ENCODE measurements at regions not wholly inside any gene's neighbourhood (a gene's known extent, or its start where the extent isn't known, plus 50 kb on each side); places are given as distances from the start of the nearest gene placed in this dataset.

GRCh38 chrX:45715748-45716147 is 515.1 kb upstream of the DIPK2B start:
- Histone ChIP-seq H3K9me3 (ENCODE audit: control insufficient read depth, insufficient read depth, low read length) (no peaks in the 10 kb centered on the region), H3K36me3 (ENCODE audit: control insufficient read depth, insufficient read depth, low read length) (no peaks in the 10 kb centered on the region), H3K4me1 (ENCODE audit: control insufficient read depth, insufficient read depth, low read length) (peaks cover 2% of the 10 kb centered on the region), H3K4me3 (ENCODE audit: low read depth, low read length) (no peak overlapping the region), H3K27me3 (ENCODE audit: control insufficient read depth, insufficient read depth, low read length) (no peaks in the 10 kb centered on the region), H3K9ac (ENCODE audit: low read depth, low read length) (no peak overlapping the region)

- H3K36me3 ChIP-seq (ENCODE audit: control insufficient read depth, insufficient read depth, low read length), result no peaks in the 10 kb centered on the region
- peaks cover 2% of the 10 kb centered on the region for H3K4me1 ChIP-seq (ENCODE audit: control insufficient read depth, insufficient read depth, low read length)
- H3K9ac ChIP-seq (ENCODE audit: low read depth, low read length), result no peak overlapping the region
- no peak overlapping the region for H3K4me3 ChIP-seq (ENCODE audit: low read depth, low read length)
- H3K27me3 ChIP-seq (ENCODE audit: control insufficient read depth, insufficient read depth, low read length), result no peaks in the 10 kb centered on the region
- no peaks in the 10 kb centered on the region for H3K9me3 ChIP-seq (ENCODE audit: control insufficient read depth, insufficient read depth, low read length)
Measured at GRCh38 chrX:45714866-45715265, 514.2 kb upstream of the DIPK2B start.

- H3K27me3 ChIP-seq (ENCODE audit: control insufficient read depth, insufficient read depth, low read length), result no peaks in the 10 kb centered on the region
Measured at GRCh38 chrX:45712067-45712466, 511.4 kb upstream of the DIPK2B start.

GRCh38 chrX:45711231-45711630 is 510.6 kb upstream of the DIPK2B start:
- Histone ChIP-seq H3K36me3 (ENCODE audit: control insufficient read depth, insufficient read depth, low read length) (no peaks in the 10 kb centered on the region), H3K9me3 (ENCODE audit: control insufficient read depth, insufficient read depth, low read length) (no peaks in the 10 kb centered on the region), H3K4me1 (ENCODE audit: control insufficient read depth, insufficient read depth, low read length) (no peaks in the 10 kb centered on the region), H3K27me3 (ENCODE audit: control insufficient read depth, insufficient read depth, low read length) (no peaks in the 10 kb centered on the region), H3K4me3 (ENCODE audit: low read depth, low read length) (no peak overlapping the region), H3K9ac (ENCODE audit: low read depth, low read length) (no peak overlapping the region)

More at GRCh38 chrX:45712067-45712466, 511.4 kb upstream of the DIPK2B start:
- H3K4me1 ChIP-seq (ENCODE audit: control insufficient read depth, insufficient read depth, low read length), result no peaks in the 10 kb centered on the region
- H3K9me3 ChIP-seq (ENCODE audit: control insufficient read depth, insufficient read depth, low read length), result no peaks in the 10 kb centered on the region
- H3K4me3 ChIP-seq (ENCODE audit: low read depth, low read length), result no peak overlapping the region
- no peaks in the 10 kb centered on the region for H3K36me3 ChIP-seq (ENCODE audit: control insufficient read depth, insufficient read depth, low read length)
- no peak overlapping the region for H3K9ac ChIP-seq (ENCODE audit: low read depth, low read length)

GRCh38 chrX:45710081-45710801 is 509.6 kb upstream of the DIPK2B start:
- H3K4me3 ChIP-seq (ENCODE audit: low read depth, low read length), result no peak overlapping the region
- no peaks in the 10 kb centered on the region for H3K4me1 ChIP-seq (ENCODE audit: control insufficient read depth, insufficient read depth, low read length)
- no peak overlapping the region for H3K9ac ChIP-seq (ENCODE audit: low read depth, low read length)
- H3K9me3 ChIP-seq (ENCODE audit: control insufficient read depth, insufficient read depth, low read length), result no peaks in the 10 kb centered on the region
- no peaks in the 10 kb centered on the region for H3K36me3 ChIP-seq (ENCODE audit: control insufficient read depth, insufficient read depth, low read length)
- no peaks in the 10 kb centered on the region for H3K27me3 ChIP-seq (ENCODE audit: control insufficient read depth, insufficient read depth, low read length)

- Histone ChIP-seq H3K4me3 (ENCODE audit: low read depth, low read length) (no peak overlapping the region), H3K27me3 (ENCODE audit: control insufficient read depth, insufficient read depth, low read length) (no peaks in the 10 kb centered on the region), H3K9ac (ENCODE audit: low read depth, low read length) (no peak overlapping the region), H3K4me1 (ENCODE audit: control insufficient read depth, insufficient read depth, low read length) (no peaks in the 10 kb centered on the region), H3K36me3 (ENCODE audit: control insufficient read depth, insufficient read depth, low read length) (no peaks in the 10 kb centered on the region), H3K9me3 (ENCODE audit: control insufficient read depth, insufficient read depth, low read length) (no peaks in the 10 kb centered on the region)
Measured at GRCh38 chrX:45709381-45709780, 508.7 kb upstream of the DIPK2B start.

- no peak overlapping the region for H3K9ac ChIP-seq (ENCODE audit: low read depth, low read length)
- no peaks in the 10 kb centered on the region for H3K36me3 ChIP-seq (ENCODE audit: control insufficient read depth, insufficient read depth, low read length)
- no peaks in the 10 kb centered on the region for H3K9me3 ChIP-seq (ENCODE audit: control insufficient read depth, insufficient read depth, low read length)
- H3K4me3 ChIP-seq (ENCODE audit: low read depth, low read length), result no peak overlapping the region
- no peaks in the 10 kb centered on the region for H3K4me1 ChIP-seq (ENCODE audit: control insufficient read depth, insufficient read depth, low read length)
- H3K27me3 ChIP-seq (ENCODE audit: control insufficient read depth, insufficient read depth, low read length), result no peaks in the 10 kb centered on the region
Measured at GRCh38 chrX:45699158-45699557, 498.5 kb upstream of the DIPK2B start.

- Histone ChIP-seq H3K36me3 (ENCODE audit: control insufficient read depth, insufficient read depth, low read length) (no peaks in the 10 kb centered on the region), H3K27me3 (ENCODE audit: control insufficient read depth, insufficient read depth, low read length) (no peaks in the 10 kb centered on the region), H3K9me3 (ENCODE audit: control insufficient read depth, insufficient read depth, low read length) (no peaks in the 10 kb centered on the region), H3K4me3 (ENCODE audit: low read depth, low read length) (no peak overlapping the region), H3K4me1 (ENCODE audit: control insufficient read depth, insufficient read depth, low read length) (no peaks in the 10 kb centered on the region), H3K9ac (ENCODE audit: low read depth, low read length) (no peak overlapping the region)
Measured at GRCh38 chrX:45697591-45697990, 496.9 kb upstream of the DIPK2B start.

GRCh38 chrX:45696736-45697135 is 496.1 kb upstream of the DIPK2B start:
- Histone ChIP-seq H3K36me3 (ENCODE audit: control insufficient read depth, insufficient read depth, low read length) (no peaks in the 10 kb centered on the region), H3K9ac (ENCODE audit: low read depth, low read length) (no peak overlapping the region), H3K27me3 (ENCODE audit: control insufficient read depth, insufficient read depth, low read length) (no peaks in the 10 kb centered on the region), H3K4me1 (ENCODE audit: control insufficient read depth, insufficient read depth, low read length) (no peaks in the 10 kb centered on the region), H3K9me3 (ENCODE audit: control insufficient read depth, insufficient read depth, low read length) (no peaks in the 10 kb centered on the region), H3K4me3 (ENCODE audit: low read depth, low read length) (no peak overlapping the region)

- no peaks in the 10 kb centered on the region for H3K36me3 ChIP-seq (ENCODE audit: control insufficient read depth, insufficient read depth, low read length)
- H3K9me3 ChIP-seq (ENCODE audit: control insufficient read depth, insufficient read depth, low read length), result no peaks in the 10 kb centered on the region
- no peak overlapping the region for H3K4me3 ChIP-seq (ENCODE audit: low read depth, low read length)
- no peak overlapping the region for H3K9ac ChIP-seq (ENCODE audit: low read depth, low read length)
- no peaks in the 10 kb centered on the region for H3K4me1 ChIP-seq (ENCODE audit: control insufficient read depth, insufficient read depth, low read length)
- H3K27me3 ChIP-seq (ENCODE audit: control insufficient read depth, insufficient read depth, low read length), result no peaks in the 10 kb centered on the region
Measured at GRCh38 chrX:45689971-45690370, 489.3 kb upstream of the DIPK2B start.

- H3K9ac ChIP-seq (ENCODE audit: low read depth, low read length), result no peak overlapping the region
- no peaks in the 10 kb centered on the region for H3K36me3 ChIP-seq (ENCODE audit: control insufficient read depth, insufficient read depth, low read length)
- no peak overlapping the region for H3K4me3 ChIP-seq (ENCODE audit: low read depth, low read length)
- H3K27me3 ChIP-seq (ENCODE audit: control insufficient read depth, insufficient read depth, low read length), result no peaks in the 10 kb centered on the region
- H3K9me3 ChIP-seq (ENCODE audit: control insufficient read depth, insufficient read depth, low read length), result peaks cover 3% of the 10 kb centered on the region
- H3K4me1 ChIP-seq (ENCODE audit: control insufficient read depth, insufficient read depth, low read length), result no peaks in the 10 kb centered on the region
Measured at GRCh38 chrX:45683914-45684313, 483.2 kb upstream of the DIPK2B start.

GRCh38 chrX:45681891-45682290 is 481.2 kb upstream of the DIPK2B start:
- Histone ChIP-seq H3K9ac (ENCODE audit: low read depth, low read length) (no peak overlapping the region), H3K4me3 (ENCODE audit: low read depth, low read length) (no peak overlapping the region), H3K27me3 (ENCODE audit: control insufficient read depth, insufficient read depth, low read length) (no peaks in the 10 kb centered on the region), H3K4me1 (ENCODE audit: control insufficient read depth, insufficient read depth, low read length) (no peaks in the 10 kb centered on the region), H3K9me3 (ENCODE audit: control insufficient read depth, insufficient read depth, low read length) (peaks cover 3% of the 10 kb centered on the region), H3K36me3 (ENCODE audit: control insufficient read depth, insufficient read depth, low read length) (no peaks in the 10 kb centered on the region)
